ENCODE measurements at regions not wholly inside any gene's neighbourhood (a gene's known extent, or its start where the extent isn't known, plus 50 kb on each side); places are given as distances from the start of the nearest gene placed in this dataset.
A peak's percentile ranks its signal among the peaks of the same experiment; 100 is the strongest.
"Not testable (repeated sequence)": the region's sequence is repeated elsewhere in the genome, so short reads cannot be mapped to it uniquely, and the experiment has no call there.

GRCh38 chr11:87453531-87454089 lies 415.9 kb downstream of the TMEM135 start:
- Histone ChIP-seq H3K4me2 (ENCODE audit: extremely low read depth, insufficient read depth, low read length) (no peak overlapping the region), H2AFZ (ENCODE audit: low read length) (no peak overlapping the region)
- TF ChIP-seq, protein P1, sequence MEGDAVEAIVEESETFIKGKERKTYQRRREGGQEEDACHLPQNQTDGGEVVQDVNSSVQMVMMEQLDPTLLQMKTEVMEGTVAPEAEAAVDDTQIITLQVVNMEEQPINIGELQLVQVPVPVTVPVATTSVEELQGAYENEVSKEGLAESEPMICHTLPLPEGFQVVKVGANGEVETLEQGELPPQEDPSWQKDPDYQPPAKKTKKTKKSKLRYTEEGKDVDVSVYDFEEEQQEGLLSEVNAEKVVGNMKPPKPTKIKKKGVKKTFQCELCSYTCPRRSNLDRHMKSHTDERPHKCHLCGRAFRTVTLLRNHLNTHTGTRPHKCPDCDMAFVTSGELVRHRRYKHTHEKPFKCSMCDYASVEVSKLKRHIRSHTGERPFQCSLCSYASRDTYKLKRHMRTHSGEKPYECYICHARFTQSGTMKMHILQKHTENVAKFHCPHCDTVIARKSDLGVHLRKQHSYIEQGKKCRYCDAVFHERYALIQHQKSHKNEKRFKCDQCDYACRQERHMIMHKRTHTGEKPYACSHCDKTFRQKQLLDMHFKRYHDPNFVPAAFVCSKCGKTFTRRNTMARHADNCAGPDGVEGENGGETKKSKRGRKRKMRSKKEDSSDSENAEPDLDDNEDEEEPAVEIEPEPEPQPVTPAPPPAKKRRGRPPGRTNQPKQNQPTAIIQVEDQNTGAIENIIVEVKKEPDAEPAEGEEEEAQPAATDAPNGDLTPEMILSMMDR (conservative IDR thresholded peaks at IDR 0.05 in 1 of 2, IDR thresholded peaks at IDR 0.05 in 1 of 2; ENCODE audit: low read depth in 1 of 2, low read length in 2 of 2) = no peak
- TF ChIP-seq EZH2 (IDR thresholded peaks at IDR 0.05; ENCODE audit: low read length, missing control alignments) = no peak

GRCh38 chr11:87452025-87452424 lies 414.3 kb downstream of the TMEM135 start:
- not testable (repeated sequence) for H3K36me3 ChIP-seq (ENCODE audit: control insufficient read depth, insufficient read depth, low read length); H3K9ac ChIP-seq (ENCODE audit: insufficient read depth, low read length); H3K79me2 ChIP-seq (ENCODE audit: control insufficient read depth, insufficient read depth, low read length); H3K4me3 ChIP-seq (replicated peaks in 1 of 4; ENCODE audit: control extremely low read depth in 1 of 4, insufficient read depth in 1 of 4, low read depth in 3 of 4, low read length in 4 of 4); H3K4me1 ChIP-seq (ENCODE audit: control insufficient read depth, extremely low read depth, insufficient read depth, low read length); H3K9me3 ChIP-seq (ENCODE audit: control insufficient read depth, insufficient read depth, low read depth, low read length); H3K27me3 ChIP-seq (ENCODE audit: control insufficient read depth, insufficient read depth, low read length); H4K20me1 ChIP-seq (ENCODE audit: control insufficient read depth, extremely low read depth, insufficient read depth, low read length); H3K27ac ChIP-seq (ENCODE audit: insufficient read depth, low read length); H3K4me2 ChIP-seq (ENCODE audit: extremely low read depth, insufficient read depth, low read length); H2AFZ ChIP-seq (ENCODE audit: low read length)
- peak in 1 of 2 donors; percentile 60 for DNase-seq (ENCODE audit: low read depth in 2 of 2)

More at GRCh38 chr11:87453531-87454089, 415.9 kb downstream of the TMEM135 start:
- no peaks in the 10 kb centered on the region for H3K27me3 ChIP-seq (ENCODE audit: control insufficient read depth, insufficient read depth, low read length)
- no peak overlapping the region for H3K27ac ChIP-seq (ENCODE audit: insufficient read depth, low read length)
- no peaks in the 10 kb centered on the region for H3K4me1 ChIP-seq (ENCODE audit: control insufficient read depth, extremely low read depth, insufficient read depth, low read length)
- H3K9me3 ChIP-seq (ENCODE audit: control insufficient read depth, insufficient read depth, low read depth, low read length) = no peaks in the 10 kb centered on the region
- H4K20me1 ChIP-seq (ENCODE audit: control insufficient read depth, extremely low read depth, insufficient read depth, low read length) = no peaks in the 10 kb centered on the region
- DNase-seq (ENCODE audit: low read depth in 2 of 2) = no peak
- no peak overlapping the region for H3K9ac ChIP-seq (ENCODE audit: insufficient read depth, low read length)
- H3K4me3 ChIP-seq (replicated peaks in 1 of 4; ENCODE audit: control extremely low read depth in 1 of 4, insufficient read depth in 1 of 4, low read depth in 3 of 4, low read length in 4 of 4) = no peak overlapping the region
- H3K36me3 ChIP-seq (ENCODE audit: control insufficient read depth, insufficient read depth, low read length) = no peaks in the 10 kb centered on the region
- H3K79me2 ChIP-seq (ENCODE audit: control insufficient read depth, insufficient read depth, low read length) = no peaks in the 10 kb centered on the region

- Histone ChIP-seq H3K36me3 (ENCODE audit: control insufficient read depth, insufficient read depth, low read length) (no peaks in the 10 kb centered on the region), H3K4me1 (ENCODE audit: control insufficient read depth, extremely low read depth, insufficient read depth, low read length) (no peaks in the 10 kb centered on the region), H4K20me1 (ENCODE audit: control insufficient read depth, extremely low read depth, insufficient read depth, low read length) (no peaks in the 10 kb centered on the region), H3K4me2 (ENCODE audit: extremely low read depth, insufficient read depth, low read length) (no peak overlapping the region), H3K27me3 (ENCODE audit: control insufficient read depth, insufficient read depth, low read length) (no peaks in the 10 kb centered on the region), H3K4me3 (replicated peaks in 1 of 4; ENCODE audit: control extremely low read depth in 1 of 4, insufficient read depth in 1 of 4, low read depth in 3 of 4, low read length in 4 of 4) (no peak overlapping the region), H3K27ac (ENCODE audit: insufficient read depth, low read length) (no peak overlapping the region), H2AFZ (ENCODE audit: low read length) (no peak overlapping the region), H3K79me2 (ENCODE audit: control insufficient read depth, insufficient read depth, low read length) (no peaks in the 10 kb centered on the region), H3K9me3 (ENCODE audit: control insufficient read depth, insufficient read depth, low read depth, low read length) (no peaks in the 10 kb centered on the region), H3K9ac (ENCODE audit: insufficient read depth, low read length) (no peak overlapping the region)
- no peak for TF ChIP-seq EZH2 (IDR thresholded peaks at IDR 0.05; ENCODE audit: low read length, missing control alignments)
- TF ChIP-seq, protein P1 (conservative IDR thresholded peaks at IDR 0.05 in 1 of 2, IDR thresholded peaks at IDR 0.05 in 1 of 2; ENCODE audit: low read depth in 1 of 2, low read length in 2 of 2) = no peak
- peak in 1 of 2 donors; percentile 57 for DNase-seq (ENCODE audit: low read depth in 2 of 2)
Measured at GRCh38 chr11:87451395-87451794, 413.7 kb downstream of the TMEM135 start.
